Muscle of back (tissue), 3 donors: ENCODE measurements at regions not wholly inside any gene's neighbourhood (a gene's known extent, or its start where the extent isn't known, plus 50 kb on each side); places are given as distances from the start of the nearest gene placed in this dataset.

Source experiments
- DNase-seq, 3 donors: peaks; one replicate each; pipeline versions ENCODE4 v3.0.0 to v3.0.0-alpha.2; 2013

DNA sequence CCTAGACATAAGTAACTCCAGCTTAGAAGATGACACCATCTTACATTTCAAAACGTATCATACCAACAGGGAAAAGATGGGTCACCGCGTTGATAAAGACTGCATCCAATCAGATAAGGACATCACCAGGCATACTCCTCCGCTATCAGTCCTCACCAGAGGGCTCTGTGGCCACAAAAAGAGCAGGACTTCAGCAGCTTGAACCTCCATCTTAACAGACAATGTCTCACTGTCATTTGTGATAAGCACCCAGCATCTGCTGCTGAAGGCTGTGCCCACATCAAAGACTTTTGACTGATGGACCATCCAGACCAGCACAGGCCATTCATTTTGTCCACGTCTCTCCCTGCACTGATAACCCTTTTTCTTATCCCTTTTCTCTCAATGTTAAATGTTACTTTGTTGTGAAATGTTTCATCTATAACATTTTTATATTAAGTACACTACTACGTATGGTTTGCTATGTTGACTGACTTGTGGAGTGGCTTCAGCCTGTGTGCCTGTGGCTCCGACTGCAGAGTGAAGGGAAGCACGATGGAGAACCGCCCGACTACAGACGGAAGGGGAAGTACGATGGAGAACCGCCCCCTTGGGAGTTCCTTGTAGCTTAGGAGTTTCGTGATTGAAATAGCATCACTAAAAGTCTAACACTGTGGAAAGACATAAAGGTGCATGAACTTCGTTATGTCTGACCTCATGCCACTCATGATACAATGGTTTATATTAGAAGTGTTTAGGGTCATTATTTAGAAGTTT lies 595.4 kb upstream of the AGA start:
- no peak for DNase-seq

DNA sequence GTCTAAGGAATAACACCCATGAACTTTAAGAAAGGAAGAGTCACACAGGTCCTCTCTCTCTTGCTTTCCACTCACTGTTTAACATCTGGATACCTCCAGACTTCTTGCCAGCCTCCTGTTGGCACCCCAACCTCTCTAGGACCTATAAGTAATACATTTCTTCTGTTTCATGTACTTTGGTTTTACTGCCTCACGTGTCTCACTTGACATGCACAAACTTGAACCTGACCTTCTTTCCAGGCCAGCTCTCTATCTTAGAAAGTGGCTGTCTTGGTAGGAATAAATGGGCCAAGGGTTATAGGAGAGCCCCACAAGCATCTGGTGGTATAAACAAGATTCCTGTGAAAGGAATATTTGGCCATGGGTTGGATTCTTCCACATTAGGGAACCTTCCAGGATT lies 614.8 kb upstream of the AGA start:
- DNase-seq: no peak

DNA sequence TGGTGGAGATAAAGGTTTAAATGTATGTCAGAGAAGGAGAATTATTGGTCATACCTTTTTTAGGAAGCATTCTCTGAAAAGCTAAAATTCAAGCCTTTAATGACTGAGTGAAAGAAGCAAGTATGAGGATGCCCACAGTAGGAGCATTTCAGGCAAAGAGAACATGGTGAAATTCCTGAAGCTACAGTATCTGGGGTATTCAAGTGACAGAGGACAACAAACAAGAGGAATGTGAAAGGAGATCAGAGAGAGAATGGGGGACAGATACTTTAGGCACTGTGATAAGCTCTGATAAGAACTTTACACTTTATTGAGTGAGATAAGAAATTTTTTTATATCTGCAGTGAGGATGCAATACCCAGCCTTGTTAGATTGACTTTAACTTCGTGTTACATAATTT lies 621.3 kb upstream of the AGA start:
- DNase-seq: no peak

GRCh38 chr4:178066338-178066941 lies 624.2 kb upstream of the AGA start:
- DNase-seq: no peak

- no peak for DNase-seq
Observed at GRCh38 chr4:178068136-178068535, 625.9 kb upstream of the AGA start.

DNA sequence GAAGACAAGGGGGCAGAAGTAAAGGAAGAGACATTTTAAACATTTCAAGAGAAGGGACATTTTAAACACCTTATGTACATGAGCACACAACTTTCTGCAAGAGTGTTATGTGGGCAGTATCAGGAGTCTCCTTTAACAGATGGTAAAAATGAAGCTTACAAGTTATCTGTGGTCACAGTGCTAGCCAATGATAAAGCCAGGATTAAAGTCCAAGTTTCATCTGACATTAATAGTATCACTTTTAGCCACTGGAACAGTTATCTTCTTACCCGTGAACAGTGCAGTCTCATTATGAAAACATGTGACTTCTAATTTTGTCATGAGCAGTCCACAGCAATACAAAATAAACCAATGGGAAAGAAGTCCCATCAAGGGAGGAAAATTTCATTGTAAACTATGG lies 627.9 kb upstream of the AGA start:
- no peak for DNase-seq

GRCh38 chr4:178080312-178080711 lies 638.1 kb upstream of the AGA start:
- no peak for DNase-seq

- DNase-seq: peak in 2 of 3 donors; percentile 4 to 20
Observed at GRCh38 chr4:178081176-178081575, 638.9 kb upstream of the AGA start.

DNA sequence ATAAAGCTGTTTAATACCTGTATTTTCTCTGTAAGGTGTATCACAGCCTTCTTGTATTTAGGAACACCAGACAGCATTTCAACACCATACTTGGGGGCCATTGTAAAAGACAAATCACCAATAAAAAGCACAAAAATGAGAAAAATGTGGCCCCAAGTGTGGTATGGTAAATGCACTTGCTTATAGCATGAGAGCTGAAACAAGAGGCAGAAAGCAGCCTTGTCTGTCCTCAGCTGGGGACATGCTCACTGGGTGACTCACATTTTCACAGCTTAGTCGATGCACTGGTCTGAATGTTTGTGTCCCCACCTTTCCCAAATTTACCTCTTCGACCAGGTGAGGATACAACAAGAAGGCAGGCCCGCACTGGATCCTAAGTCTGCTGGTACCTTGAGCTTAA lies 639.7 kb upstream of the AGA start:
- DNase-seq: no peak

DNA sequence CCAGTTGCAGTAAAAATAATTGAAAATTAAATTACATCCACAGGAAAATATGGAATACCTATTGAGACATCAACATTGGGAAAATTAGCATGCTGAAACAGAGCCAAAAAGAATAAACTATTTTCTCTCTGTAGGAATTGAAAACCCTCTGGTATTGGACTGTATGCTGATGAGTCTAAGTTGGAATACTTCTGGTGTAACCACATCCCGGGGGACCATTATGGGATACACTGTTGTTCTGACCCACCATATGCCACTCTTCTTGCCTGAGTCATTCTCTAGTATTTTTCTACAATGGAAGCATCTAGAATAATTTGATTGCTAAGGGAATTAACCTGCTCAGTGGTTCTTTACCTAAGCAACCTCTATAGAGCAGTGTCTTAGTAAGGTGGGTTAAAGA lies 640.7 kb upstream of the AGA start:
- peak in 1 of 3 donors; percentile 9 for DNase-seq

DNA sequence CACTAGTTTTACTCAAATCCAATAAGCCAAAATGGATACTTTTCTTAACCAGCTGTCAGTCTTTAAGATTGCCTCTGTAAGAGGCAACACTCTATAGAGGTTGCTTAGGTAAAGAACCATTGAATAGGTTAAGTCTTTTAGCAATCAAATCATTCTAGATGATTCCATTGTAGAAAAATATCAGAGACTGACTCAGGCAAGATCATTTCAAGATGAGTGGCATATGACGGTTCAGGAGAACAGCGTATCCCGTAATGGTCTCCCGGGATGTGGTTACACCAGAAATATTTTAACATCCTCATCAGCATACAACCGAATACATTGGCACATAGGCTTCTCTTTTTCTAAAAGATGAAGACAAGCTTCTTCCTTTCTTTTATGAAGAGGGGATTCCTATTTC lies 641.7 kb upstream of the AGA start:
- no peak for DNase-seq

GRCh38 chr4:178086320-178086719 lies 644.1 kb upstream of the AGA start:
- no peak for DNase-seq

GRCh38 chr4:178090640-178091411 lies 648.6 kb upstream of the AGA start:
- no peak for DNase-seq

DNA sequence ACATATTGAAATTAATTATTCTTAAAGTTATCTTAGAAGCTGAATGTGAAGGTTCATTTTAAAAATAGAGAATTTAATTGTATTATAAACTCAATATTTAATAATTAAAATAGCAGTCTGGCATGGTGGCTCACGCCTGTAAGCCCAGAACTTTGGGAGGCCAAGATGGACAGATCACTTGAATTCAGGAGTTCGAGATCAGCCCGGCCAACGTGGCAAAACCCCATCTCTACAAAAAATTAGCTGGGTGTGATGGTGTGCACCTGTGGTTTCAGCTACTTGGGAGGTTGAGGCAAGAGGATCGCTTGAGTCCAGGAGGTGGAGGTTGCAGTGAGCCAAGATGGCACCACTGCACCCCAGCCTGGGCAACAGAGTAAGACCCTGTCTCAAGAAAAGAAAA lies 659.9 kb upstream of the AGA start:
- DNase-seq: no peak

DNA sequence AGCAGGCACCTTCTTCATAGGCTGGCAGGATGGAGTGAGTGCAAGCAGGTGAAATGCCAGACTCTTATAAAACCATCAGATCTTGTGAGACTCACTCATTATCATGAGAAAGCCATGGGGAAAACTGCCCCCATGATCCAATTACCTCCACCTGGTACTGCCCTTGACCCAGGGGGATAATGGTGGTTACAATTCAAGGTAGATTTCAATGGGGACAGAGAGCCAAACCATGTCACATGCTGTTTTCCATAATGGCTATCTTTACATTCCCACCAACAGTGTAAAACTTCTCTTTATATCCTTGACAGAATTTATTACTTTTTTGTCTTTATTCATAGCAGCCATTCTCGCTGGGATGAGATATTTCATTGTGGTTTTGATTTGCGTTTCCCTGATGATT lies 663.0 kb upstream of the AGA start:
- DNase-seq: no peak

DNA sequence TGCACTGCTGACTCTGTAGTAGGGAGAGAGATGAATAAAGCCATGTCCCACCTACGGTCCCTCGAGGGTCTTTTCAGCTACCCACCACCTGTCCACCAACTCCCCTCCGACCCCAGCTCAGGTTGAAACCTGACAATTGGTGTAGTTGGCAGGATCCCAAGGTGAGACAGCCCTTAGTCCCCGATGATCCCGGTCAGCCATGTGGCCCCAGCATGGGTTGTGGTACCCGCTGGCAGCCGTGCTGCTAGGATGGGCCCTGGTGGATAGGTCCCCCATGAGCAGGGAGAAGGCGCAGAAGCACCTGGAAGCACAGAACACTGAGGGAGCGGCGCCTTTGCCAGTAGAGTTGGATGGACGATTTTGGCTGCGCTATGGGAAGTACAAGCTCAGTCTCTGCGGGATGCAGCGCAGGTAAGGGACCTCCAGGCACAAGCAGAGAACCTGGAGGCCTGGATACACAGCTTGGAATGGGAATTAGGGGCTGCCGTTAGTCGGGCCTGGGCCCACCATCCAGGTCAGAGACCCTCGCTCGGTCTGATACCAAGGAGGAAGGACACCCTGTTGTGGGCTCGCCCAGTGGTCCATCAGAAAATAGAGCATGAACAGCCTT lies 694.6 kb upstream of the AGA start:
- no peak for DNase-seq

DNA sequence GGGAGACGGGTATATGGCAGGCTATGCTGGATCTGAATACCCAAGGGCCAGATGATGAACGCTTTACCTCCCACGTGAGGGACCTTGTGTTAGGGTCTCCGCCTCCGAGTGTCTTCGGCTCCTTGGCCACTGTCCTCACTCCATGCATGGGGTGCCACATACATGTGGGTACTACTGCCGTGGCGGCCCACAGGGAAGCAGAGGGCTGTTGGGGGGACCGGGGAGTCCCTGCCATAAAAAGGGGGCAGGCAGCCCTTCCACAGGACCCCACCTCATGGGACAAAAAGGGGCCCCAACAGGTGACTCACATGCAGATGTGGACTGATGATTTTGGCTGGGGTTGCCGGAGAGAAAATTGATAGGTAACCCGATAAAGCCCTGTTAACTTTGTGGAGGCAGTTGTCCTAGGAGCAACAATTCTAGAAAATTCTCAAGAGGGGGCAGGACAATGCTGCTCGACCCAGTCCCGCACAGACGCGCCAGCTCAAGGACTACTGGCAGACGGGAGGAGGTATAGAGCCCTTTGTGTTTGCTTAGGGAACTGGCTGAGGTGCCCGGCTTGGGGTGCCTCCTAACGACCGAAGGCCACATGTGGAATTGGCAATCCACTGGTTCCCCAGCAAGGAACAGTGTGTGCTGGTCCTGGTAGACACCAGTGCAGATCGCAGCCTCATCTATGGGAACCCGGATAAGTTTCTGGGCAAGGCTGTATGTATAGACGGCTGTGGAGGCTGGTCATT lies 695.7 kb upstream of the AGA start:
- no peak for DNase-seq

GRCh38 chr4:178138491-178138890 lies 696.3 kb upstream of the AGA start:
- no peak for DNase-seq

DNA sequence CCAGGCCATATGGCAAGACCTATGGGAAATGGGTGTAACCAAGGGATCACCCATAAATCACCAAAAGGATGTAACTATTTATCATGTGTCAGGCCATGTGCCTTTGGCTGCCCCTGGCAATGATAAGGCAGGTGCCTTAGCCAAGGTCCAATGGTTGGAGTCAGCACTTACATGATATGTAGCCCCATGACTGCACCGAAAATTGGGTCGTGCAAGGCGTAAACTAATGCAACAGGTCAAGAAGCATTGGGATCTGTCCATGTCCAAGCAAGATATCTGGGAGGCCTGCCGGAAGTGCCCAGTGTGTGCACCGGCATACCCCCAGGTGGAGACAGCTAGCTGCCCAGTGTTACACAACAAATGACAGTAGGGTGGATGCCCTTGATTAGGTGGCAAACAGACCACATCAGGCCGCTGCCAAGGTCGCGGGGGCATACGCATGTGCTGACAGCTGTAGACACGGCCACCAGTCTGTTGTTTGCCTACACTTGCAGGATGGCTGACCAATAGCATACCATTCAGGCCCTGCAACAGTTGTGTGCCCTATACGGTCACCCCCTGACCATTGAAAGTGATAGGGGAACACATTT lies 698.2 kb upstream of the AGA start:
- no peak for DNase-seq

- DNase-seq: no peak
Observed at GRCh38 chr4:178142724-178143123, 700.5 kb upstream of the AGA start.

- no peak for DNase-seq
Observed at GRCh38 chr4:178148106-178148505, 705.9 kb upstream of the AGA start.
